ENCODE measurements at regions not wholly inside any gene's neighbourhood (a gene's known extent, or its start where the extent isn't known, plus 50 kb on each side); places are given as distances from the start of the nearest gene placed in this dataset.
A peak's percentile ranks its signal among the peaks of the same experiment; 100 is the strongest.

GRCh38 chrX:46447384-46447783 is 97.8 kb downstream of the ZNF674 start:
- DNase-seq (ENCODE audit: low read depth in 2 of 2) = no peak

GRCh38 chrX:46446727-46447378 is 98.4 kb downstream of the ZNF674 start:
- peak; percentile 72 for DNase-seq (ENCODE audit: low read depth in 2 of 2)

GRCh38 chrX:46444011-46444410 is 101.2 kb downstream of the ZNF674 start:
- DNase-seq (ENCODE audit: low read depth in 2 of 2) = no peak

- DNase-seq (ENCODE audit: low read depth in 2 of 2) = no peak
Measured at GRCh38 chrX:46436744-46437143, 108.5 kb downstream of the ZNF674 start.

GRCh38 chrX:46433892-46434291 is 111.3 kb downstream of the ZNF674 start:
- no peak for DNase-seq (ENCODE audit: low read depth in 2 of 2)

- peak; percentile 57 to 62 for DNase-seq (ENCODE audit: low read depth in 2 of 2)
Measured at GRCh38 chrX:46408553-46409407, 136.4 kb downstream of the ZNF674 start.

GRCh38 chrX:46407753-46408130 is 137.5 kb downstream of the ZNF674 start:
- no peak for DNase-seq (ENCODE audit: low read depth in 2 of 2)

- DNase-seq (ENCODE audit: low read depth in 2 of 2) = no peak
Measured at GRCh38 chrX:46407036-46407752, 138.0 kb downstream of the ZNF674 start.

GRCh38 chrX:46404774-46405173 is 140.4 kb downstream of the ZNF674 start:
- no peak for DNase-seq (ENCODE audit: low read depth in 2 of 2)

GRCh38 chrX:46400530-46401443 is 144.4 kb downstream of the ZNF674 start:
- DNase-seq (ENCODE audit: low read depth in 2 of 2) = no peak

GRCh38 chrX:46398874-46399273 is 146.3 kb downstream of the ZNF674 start:
- DNase-seq (ENCODE audit: low read depth in 2 of 2) = no peak

- DNase-seq (ENCODE audit: low read depth in 2 of 2) = no peak
Measured at GRCh38 chrX:46398126-46398525, 147.1 kb downstream of the ZNF674 start.

GRCh38 chrX:46386511-46386910 is 158.7 kb downstream of the ZNF674 start:
- no peak for DNase-seq (ENCODE audit: low read depth in 2 of 2)

GRCh38 chrX:46383006-46383405 is 162.2 kb downstream of the ZNF674 start:
- DNase-seq (ENCODE audit: low read depth in 2 of 2) = no peak

- no peak for DNase-seq (ENCODE audit: low read depth in 2 of 2)
Measured at GRCh38 chrX:46382595-46382994, 162.6 kb downstream of the ZNF674 start.

GRCh38 chrX:46381630-46382029 is 163.6 kb downstream of the ZNF674 start:
- DNase-seq (ENCODE audit: low read depth in 2 of 2) = peak; percentile 6 to 12

- no peak for DNase-seq (ENCODE audit: low read depth in 2 of 2)
Measured at GRCh38 chrX:46380148-46380752, 165.0 kb downstream of the ZNF674 start.

GRCh38 chrX:46376246-46376885 is 168.9 kb downstream of the ZNF674 start:
- peak in 1 of 2 donors; percentile 9 for DNase-seq (ENCODE audit: low read depth in 2 of 2)

- DNase-seq (ENCODE audit: low read depth in 2 of 2) = no peak
Measured at GRCh38 chrX:46375831-46376230, 169.4 kb downstream of the ZNF674 start.

- DNase-seq (ENCODE audit: low read depth in 2 of 2) = no peak
Measured at GRCh38 chrX:46374371-46374770, 170.8 kb downstream of the ZNF674 start.

- DNase-seq (ENCODE audit: low read depth in 2 of 2) = no peak
Measured at GRCh38 chrX:46367491-46367890, 177.7 kb downstream of the ZNF674 start.
